ENCODE measurements at regions not wholly inside any gene's neighbourhood (a gene's known extent, or its start where the extent isn't known, plus 50 kb on each side); places are given as distances from the start of the nearest gene placed in this dataset.

DNA sequence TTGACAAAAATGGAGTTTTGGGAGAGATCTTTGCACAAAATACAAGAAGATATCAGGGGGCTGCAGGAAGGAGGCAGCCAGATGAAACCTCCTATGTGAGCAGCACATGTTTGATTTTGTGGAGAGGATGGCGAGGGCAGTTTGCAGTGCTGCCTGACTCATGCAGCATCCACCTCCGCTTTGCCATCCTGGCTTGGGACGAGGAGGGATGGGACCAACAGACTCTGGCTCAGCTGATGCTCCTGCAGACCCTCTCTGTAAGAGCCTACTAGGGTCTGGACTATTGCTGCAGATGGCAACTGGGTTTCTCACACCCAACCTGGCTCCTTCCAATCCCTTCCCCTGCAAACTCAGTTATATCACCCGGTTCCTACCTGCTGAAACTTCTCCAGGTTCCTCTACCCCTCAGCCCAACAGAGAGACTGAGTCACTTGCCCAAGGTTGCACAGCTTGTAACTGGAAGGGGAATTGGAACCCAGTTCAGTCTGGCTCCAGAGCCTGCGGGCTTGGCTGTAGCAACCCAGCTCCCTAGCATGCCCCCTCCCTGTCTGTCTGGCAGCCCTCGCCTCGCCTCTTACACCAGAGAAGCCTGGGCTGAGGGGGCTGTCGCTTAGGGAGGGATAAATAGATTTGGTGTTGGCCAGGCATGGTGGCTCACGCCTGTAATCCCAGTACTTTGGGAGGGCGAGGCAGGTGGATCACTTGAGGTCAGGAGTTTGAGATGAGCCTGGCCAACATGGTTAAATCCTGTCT is 205.8 kb downstream of the PTPRU start:
- DNase-seq, result no peak

DNA sequence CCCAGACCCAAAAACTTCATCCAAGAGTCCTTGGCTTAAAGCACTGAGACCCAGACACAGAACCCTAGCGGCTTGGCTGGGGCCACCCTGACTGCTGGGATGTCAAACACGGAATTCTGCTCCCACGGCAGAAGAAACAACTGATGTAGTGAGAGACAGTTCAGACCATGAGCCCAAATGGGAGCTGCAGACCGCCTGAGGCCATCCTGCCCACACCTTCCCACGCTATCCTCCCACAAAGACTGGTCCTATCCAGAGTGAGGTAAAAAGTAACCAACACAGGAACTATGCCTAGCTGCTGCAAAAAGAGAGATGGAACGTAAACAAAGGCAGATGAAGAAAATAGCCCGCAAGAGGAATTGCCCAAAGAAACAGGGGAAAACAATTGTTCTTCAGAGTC is 203.3 kb downstream of the PTPRU start:
- no peak for DNase-seq

DNA sequence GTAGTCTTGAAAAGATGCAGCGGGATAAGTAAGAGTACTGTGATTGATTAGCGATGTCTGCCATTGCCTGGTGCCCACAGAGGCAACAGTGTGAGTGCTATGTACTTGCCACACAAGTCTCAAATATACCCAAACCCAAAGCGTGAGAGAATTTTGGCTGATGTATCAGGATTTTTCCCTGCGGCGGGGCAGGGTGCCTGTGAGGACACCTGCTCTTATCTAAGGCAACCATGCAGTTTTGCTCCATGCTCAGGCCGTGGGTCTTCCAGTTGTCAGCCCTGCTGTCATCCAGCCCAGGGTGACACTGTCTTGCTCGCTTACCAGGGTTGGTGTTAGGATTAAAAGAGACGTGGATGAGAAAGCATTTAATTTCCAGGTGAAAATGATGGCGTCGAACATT is 202.7 kb downstream of the PTPRU start:
- DNase-seq, result no peak

DNA sequence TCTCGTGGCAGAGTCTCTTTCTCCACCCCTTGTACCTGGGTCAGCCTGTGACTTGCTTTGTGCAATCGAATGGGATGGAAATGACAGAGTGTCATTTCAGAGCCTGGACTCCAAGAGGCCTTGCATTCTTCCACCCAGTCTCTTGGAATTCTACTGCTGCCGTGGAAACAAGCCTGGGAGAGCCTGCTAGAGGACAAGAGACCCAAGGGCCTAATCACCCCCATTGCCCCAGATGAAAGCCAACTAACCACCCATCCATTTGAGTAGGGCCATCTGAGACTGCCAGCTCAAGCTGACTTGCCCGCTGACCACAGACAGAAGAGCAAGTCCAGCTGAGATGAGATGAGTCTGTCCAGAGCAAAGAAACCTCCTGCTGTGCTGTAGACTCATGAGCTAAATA is 201.6 kb downstream of the PTPRU start:
- DNase-seq, result no peak

DNA sequence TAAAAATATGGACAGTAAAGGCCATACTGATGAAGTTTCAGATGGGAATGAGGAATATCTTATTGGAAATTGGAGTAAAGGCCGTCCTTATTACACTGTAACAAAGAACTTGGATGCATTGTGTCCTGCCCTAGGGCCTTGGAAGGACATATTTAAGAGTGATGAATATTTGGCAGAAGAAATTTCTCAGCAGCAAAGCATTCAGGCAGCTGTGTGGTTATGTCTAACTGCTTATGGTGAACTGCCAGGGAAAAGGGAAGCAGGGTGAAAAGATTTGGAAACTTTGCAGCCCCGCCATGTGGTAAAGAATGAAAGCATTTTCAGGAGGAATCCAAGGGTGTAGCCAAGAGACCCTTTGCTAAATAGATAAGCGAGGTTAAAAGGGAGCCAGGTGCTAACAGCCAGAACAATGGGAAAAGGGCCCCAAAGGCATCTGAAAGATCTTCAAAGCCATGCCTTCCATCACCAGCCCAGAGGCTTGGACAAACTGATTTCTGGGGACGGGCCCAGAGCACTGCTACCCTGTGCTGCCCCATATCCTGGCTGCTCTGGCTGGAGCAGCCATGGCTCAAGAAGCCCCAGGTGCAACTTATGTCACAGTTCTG is 200.0 kb downstream of the PTPRU start:
- DNase-seq, result no peak

DNA sequence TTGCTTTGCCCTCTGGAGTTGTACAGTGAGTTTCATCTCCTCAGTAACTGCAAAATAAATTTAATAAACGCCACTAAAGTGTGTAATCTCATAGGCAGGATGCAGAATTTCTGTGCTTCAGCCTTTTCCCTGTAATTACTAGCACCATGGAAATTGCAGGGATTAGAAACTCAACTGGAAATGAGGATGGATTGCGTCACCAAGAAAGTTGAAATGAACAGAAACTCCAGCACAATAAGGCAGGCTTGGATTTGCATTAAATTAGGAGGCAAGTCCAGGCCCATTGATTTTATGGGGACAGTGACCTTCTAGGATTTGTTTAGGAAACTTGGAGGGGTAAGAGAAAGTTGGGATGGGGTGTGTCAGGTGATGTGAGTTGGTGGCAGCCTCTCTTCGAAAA is 197.5 kb downstream of the PTPRU start:
- no peak for DNase-seq

DNA sequence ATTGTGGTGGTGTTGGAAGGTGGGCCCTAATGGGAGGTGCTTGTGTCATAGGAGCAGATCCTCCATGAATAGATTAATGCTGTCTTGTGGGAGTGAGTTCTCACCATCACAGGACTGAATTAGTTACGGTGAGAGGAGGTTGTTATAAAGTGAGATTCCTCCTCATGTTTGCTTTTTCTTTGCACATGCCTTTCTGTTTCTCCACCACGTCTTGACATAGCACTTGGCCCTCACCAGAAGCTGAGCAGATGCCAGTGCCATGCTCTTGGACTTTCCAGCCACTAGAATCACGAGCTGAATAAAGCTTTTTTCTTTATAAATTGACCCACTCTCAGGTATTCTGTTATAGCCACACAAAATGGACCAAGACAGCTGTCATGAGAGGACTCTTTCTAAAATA is 194.8 kb downstream of the PTPRU start:
- no peak for DNase-seq

DNA sequence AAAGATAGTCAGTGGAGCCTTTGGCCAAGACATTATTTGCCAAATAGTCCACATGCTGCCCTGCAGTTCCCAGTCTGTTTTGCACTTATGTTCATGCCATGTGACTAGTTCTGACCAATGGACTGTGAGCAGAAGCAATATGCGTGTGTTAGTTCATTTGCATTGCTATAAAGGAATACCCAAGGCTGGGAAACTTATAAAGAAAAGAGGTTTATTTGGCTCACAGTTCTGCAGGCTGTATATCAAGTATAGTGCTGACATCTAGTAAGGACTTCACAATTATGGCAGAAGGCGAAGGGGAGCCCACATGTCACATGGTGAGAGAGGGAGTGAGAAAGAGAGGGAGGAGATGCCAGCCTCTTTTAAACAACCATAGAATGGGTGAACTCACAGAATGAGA is 193.3 kb downstream of the PTPRU start:
- DNase-seq, result no peak

DNA sequence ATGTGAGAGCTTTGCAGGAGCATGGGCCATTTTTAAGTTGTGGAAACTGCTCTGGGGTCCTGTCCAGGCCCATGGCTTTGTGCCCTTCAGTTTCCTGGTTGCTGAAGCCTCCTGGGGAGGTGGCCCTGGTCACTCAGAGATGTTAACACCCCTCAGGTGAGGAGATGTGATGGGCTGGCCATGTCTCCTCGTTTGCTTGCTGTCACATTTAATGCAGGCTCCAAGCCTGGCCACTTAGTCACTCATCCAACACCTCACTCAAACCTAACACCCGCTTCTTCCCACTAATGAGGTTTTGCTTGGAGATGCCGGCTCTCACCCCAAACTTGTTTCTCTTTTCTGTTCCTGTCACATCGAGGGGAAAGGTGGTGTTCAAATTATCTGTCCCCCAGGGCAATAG is 192.7 kb downstream of the PTPRU start:
- no peak for DNase-seq

DNA sequence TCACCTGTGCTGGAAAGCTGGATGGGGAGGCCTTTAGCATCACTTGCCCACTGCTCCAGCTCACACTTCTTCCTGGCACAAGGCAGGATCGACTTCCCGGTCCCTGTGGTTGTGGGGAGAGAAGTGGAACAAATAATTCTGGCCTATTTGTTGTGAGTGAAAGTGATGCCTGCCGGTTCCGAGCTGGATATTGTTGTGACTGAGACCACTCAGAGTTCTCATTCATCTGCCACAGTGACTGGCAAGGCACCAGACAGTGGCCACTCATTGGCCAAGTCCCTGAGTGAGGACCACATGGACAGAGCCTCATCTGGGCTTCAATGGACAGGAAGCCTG is 191.9 kb downstream of the PTPRU start:
- no peak for DNase-seq

DNA sequence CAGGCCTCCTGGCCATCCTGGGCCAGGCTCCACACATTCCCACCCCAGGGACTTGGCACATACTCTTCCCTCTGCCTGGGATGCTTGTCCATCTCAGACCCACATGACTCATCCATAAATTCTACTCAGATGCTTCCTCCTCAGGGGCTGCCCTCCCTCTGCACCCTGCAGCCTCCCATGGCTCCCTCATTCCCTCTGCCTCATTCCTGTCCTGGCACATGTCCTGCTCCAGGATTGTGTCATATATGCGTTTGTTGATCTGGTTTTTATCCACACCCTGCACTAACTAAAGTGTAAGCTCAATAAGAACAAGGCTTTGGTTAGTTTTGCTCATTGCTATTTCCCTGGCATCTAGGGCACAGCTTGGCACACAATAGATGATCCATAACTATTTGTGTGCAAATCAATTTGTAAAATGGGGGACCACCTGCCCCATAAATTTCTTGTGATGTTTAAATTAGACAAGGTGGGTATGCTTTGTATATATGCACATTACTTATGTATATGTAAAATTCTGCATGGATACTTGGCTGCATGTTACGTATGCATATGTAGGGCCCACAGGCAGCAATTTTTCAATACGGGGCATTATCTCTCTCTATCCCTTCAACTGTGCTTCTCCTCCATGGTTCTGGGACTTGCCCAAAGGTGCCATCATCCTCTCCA is 191.4 kb downstream of the PTPRU start:
- no peak for DNase-seq

DNA sequence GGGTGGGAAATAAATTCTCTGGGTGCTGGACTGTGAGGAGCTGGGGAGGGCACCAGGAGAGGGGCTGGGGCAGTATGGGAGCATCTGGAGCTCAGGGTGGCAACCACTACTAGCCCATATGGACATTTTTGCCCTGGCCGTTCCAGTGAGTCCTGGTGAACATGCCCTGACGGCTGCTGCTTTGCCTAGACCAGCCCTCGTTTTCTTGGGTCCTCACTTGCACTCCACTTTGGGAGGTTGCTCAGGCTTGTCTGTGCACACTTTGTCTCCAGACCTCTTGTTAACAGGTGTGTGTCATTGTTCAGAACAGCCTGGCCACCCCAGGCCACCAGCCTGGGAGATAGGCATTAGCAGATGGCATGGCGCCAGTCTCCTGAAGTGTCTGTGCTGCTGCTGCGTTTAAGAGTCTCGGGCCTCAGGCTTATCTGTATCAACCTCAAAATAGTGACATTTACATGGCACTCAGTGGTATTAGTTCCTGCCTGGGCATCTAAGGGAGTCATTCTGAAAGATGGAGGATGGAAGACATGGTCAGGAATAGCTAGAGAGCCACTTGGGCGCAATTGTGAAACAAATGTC is 190.5 kb downstream of the PTPRU start:
- DNase-seq, result no peak

DNA sequence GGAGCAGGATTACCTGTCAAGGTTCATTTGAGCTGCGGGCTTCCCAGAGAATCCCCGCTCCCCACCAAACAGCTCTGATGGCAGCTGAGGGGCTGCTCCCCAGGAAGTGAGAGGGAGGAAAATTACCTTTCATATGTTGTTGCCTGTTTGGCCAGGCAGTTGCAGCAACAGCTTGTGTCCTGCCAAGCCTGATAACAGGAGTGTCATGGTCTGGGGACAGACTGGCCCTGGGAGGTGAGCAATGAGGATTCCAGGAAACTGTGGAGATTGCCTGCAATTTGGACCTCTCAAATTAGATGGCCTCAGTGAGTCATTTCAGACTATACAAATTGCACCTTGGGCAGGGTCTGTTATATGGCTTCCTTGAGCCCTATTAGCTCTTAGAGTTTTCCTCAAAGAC is 189.3 kb downstream of the PTPRU start:
- DNase-seq, result no peak

DNA sequence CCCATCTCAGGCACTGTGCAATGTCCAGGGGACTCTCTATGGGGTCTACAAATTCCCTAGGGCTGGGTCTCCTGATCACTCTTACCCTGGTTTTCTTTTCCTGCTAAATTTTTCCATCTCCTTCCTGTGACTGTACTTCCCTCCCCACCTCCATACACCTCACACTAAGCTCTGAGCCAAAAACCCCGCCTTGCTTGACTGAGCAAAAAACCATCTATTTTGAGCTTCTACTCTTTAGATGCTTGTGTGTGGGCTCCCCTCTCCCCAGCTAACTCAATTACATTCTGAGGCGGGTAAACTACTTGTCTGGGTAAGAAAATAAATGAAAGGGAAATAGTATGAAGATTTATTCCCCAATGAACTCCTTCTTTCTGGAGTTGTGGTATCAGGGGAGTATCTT is 187.9 kb downstream of the PTPRU start:
- no peak for DNase-seq

DNA sequence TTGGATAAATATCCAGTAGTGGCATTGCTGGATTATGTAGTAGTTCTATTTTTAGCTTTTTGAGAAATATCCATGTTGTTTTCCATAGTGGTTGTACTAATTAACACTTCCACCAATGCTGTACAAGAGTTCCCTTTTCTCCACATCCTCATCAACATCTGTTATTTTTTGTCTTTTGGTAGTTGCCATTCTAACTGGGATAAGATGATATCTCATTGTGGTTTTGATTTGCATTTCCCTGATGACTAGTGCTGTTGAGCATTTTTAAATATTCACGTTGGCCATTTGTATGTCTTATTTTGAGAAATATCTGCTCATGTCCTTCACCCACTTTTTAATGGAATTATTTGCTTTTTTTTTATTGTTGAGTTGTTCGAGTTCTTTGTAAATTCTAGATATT is 183.9 kb downstream of the PTPRU start:
- DNase-seq, result no peak

DNA sequence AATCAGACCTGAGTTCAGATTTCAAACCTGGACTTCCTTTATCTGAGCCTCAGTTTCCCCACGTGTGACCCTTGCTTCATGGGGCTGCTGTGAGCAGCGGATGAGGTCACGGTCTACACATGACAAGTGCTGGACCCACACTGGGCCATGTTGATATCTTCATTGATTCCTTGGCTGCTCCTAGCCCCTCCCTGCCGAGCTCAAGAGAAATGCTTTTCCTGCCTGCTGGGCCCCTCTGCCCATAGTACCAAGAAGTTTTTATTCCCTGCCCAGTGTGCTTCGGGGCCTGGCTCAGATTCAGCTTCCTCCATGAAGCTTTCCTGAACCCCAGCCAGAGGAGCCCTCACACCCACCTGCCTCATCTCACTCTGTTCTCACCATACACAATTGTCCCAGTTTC is 181.6 kb downstream of the PTPRU start:
- DNase-seq, result no peak

DNA sequence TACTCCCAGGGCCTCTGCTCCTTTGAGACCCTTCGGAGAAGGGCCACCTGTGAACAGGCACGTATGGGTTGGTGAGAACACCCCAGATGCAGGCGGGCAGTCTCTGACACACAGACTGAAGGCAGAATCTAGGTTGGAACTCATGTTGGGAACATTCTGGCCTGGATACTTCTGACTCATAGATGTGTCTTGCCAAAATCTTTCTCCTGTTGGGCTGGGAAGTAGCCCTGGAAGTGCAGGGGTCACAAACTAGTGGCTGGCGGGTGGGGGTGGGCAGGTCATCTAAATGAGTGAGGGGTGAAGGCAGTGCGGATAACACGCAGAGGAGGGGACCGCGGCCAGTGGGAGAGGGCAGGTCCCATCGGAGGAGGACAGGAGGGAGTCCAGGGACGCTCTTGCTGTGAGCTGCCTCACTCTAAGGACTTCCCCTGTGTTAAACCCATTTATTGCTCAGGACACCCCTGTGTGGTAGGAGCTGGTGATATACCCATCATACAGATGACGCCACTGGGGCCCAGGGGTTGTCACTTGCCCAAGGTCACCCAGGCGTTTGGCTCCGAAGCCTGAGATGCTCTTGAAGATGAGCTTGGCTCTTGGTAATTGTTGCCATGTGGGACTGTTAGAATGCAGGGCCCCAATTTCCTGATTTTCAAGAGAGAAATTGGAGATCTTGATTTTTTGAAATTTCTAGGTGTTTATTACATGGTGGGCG is 181.0 kb downstream of the PTPRU start:
- DNase-seq, result no peak

DNA sequence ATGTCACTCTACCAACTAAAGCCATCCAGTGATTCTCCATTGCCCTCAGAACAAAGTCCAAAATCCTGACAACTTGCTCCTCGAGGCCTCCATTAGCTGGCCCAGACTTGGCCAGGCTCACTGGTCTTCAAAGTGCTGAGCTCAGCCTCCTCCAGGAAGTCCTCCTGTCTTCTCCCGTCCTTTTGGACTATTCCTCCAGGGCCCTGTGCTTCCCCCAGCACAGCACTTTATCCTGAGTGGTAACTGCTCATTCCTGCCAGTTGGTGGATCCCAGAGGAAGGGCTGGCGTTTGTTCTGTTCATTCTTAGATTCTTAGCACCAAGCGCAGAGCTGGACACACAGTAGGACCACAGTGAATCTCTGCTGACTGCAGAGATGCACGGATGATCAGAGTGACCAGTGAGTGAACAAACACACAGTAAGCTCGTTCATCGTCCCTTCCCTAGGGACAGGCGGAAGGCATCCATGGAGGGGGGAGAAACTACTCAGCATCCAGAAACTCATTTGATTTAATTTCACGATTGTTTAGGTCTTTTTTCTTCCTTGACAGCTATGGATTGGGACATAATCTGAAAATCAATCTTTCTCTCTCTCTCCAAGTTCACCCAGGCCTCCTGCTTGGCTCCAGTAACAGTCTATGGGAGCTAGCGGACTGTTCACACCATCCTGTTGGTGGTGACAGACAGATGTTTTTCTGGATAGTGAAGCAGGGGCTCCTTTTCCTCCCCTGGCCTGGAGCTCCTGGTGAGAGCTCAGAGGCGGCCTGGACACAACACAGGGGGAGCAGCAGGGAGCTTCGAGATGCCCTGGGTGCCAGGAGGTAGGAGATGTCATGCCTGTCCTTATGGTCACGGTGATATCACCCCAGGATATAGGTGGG is 180.2 kb downstream of the PTPRU start:
- no peak for DNase-seq

DNA sequence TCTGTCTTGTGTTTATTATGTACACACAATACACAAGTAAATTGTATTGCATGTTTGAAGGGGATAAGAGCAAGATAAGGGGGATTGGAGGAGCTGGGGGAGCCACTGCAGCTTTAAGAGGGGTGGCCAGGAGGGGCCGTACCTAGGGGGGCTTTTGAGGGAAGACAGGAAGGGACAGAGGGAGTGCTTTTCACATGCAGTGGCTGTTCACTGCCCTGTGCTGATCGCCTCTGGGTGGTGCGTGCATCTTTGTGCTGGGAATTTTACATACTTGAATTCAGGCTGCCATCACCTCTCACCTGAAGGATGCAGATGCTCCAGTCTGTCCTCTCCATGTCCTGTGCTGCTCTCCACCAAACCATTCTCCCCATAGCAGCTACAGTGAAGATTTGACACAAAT is 179.5 kb downstream of the PTPRU start:
- no peak for DNase-seq

DNA sequence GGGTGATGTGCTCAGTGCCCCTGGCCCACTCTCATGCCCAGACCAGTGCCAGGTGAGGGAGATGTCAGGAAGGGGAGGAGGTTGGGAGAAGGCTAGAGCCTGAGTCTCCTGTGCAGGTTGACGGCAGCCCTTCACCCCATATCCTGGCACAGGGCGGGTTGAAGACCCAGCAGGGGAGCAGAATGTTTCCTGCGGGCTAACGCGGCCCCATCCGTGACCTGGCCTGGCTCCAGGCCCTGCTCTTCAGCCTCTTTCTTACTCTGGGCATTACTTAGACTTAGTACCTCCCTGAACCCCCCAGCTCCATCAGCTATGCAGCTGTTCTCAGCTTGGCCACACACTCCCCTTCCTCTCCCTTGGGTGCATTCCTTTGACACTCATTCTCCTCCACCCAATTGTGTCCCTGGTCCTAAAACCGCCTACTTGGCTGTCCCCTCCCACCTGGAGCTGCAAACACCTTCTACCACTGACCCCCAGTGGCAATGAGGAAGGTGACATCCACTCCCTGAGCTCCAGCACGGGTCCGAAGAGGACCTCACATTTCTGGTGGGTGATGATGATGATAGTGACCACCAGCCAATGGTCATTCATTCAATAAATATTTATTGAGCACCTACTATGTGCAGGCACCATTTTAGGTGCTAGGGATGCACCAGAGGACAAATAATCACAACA is 179.0 kb downstream of the PTPRU start:
- no peak for DNase-seq

DNA sequence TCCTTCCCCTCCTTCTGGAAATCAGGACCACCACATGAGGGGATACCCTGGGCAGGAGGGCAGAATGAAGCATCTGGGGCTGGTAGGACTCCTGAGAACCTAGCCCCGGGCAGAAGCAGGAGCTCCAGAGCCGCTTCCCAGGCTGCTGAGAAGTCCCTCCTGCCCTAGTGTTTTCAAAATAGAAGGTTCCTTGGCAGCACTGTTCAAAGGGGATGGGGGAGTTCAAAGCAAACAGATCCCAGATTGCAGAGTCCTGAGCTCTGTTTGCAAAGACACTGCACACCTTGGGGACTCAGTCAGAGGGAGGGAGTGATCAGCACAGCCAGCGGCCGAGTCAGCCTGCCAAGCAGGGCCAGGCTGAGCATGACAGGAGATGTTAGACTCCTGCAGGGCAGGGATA is 177.8 kb downstream of the PTPRU start:
- no peak for DNase-seq

DNA sequence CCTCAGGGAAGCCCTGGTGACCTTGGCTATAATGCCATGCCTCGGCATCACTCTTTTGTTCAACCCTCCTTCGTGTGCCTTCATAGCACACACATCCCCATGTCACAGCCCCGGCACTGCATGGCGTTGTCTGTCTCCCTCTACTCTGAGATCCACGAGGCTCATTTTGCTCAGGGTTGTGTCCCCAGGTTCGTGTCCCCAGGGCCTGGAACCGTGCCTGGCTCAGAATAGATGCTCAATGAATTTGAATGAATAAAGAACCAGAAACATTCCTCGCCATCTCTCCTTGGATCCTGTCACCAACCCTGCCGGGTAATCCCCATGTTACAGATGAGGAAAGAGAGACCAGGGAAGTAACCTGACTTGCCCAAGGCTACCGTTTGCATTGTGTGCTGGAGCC is 177.3 kb downstream of the PTPRU start:
- no peak for DNase-seq

Measured in central memory CD4-positive, alpha-beta T cell (primary cell).